ENCODE measurements at regions not wholly inside any gene's neighbourhood (a gene's known extent, or its start where the extent isn't known, plus 50 kb on each side); places are given as distances from the start of the nearest gene placed in this dataset.

GRCh38 chr10:120658943-120659885 lies 191.9 kb upstream of the WDR11 start:
- H4K91ac ChIP-seq (ENCODE audit: insufficient read length, low read depth, low read length), result no peak overlapping the region
- no CpG with 5 or more reads among the region's 4 CpGs for WGBS (ENCODE audit: extremely low coverage, insufficient read length, low lambda C conversion rate)
- no peak overlapping the region for H3K27ac ChIP-seq (ENCODE audit: insufficient read length, low read depth, low read length)
- no peak overlapping the region for H2AK5ac ChIP-seq (ENCODE audit: insufficient read length, low read length)
- no peak overlapping the region for H2BK20ac ChIP-seq (ENCODE audit: low read depth, low read length, poor library complexity, severe bottlenecking)
- H2AFZ ChIP-seq (ENCODE audit: low read length), result no peak overlapping the region
- H3K27ac Mint-ChIP-seq, result no peak overlapping the region
- H3K14ac ChIP-seq (ENCODE audit: insufficient read depth, low read length), result no peak overlapping the region
- H3K9me3 Mint-ChIP-seq, result no peaks in the 10 kb centered on the region
- H3K4me2 ChIP-seq (ENCODE audit: insufficient read depth, insufficient read length, low read length), result no peak overlapping the region
- H4K20me1 ChIP-seq (ENCODE audit: control insufficient read depth, insufficient read depth, insufficient read length), result no peaks in the 10 kb centered on the region
- H3K9me3 ChIP-seq (ENCODE audit: control insufficient read depth, low read depth, low read length), result no peaks in the 10 kb centered on the region
- H3K23ac ChIP-seq (ENCODE audit: insufficient read length, low read depth, low read length), result no peak overlapping the region
- H3K36me3 Mint-ChIP-seq (ENCODE audit: insufficient read depth in 1 of 3, low read depth in 3 of 3), result no peaks in the 10 kb centered on the region
- no peak overlapping the region for H2BK120ac ChIP-seq (ENCODE audit: low read depth, low read length, poor library complexity, severe bottlenecking)
- H3K27me3 ChIP-seq (ENCODE audit: insufficient read depth, low read length), result no peaks in the 10 kb centered on the region
- H2BK5ac ChIP-seq (ENCODE audit: insufficient read length, low read length), result no peak overlapping the region
- H3K56ac ChIP-seq (ENCODE audit: insufficient read length, low read depth, low read length), result no peak overlapping the region
- H3K18ac ChIP-seq (ENCODE audit: insufficient read length, low read depth, low read length), result no peak overlapping the region
- H3K23me2 ChIP-seq (ENCODE audit: insufficient read length, low read depth, low read length, poor library complexity, severe bottlenecking), result no peaks in the 10 kb centered on the region
- no peaks in the 10 kb centered on the region for H3K79me1 ChIP-seq (ENCODE audit: insufficient read depth, low read depth, low read length, poor library complexity, severe bottlenecking)
- H3K4me1 Mint-ChIP-seq, result no peaks in the 10 kb centered on the region
- H3K4me1 ChIP-seq (ENCODE audit: insufficient read depth, low read length), result no peaks in the 10 kb centered on the region
- H3K4ac ChIP-seq (ENCODE audit: low read depth, low read length), result no peak overlapping the region
- no peaks in the 10 kb centered on the region for H3K27me3 Mint-ChIP-seq (ENCODE audit: low read depth)
- no peak overlapping the region for H2BK15ac ChIP-seq (ENCODE audit: low read depth, low read length)
- no peak overlapping the region for H3T11ph ChIP-seq (ENCODE audit: low read length)
- TF ChIP-seq, protein P1, sequence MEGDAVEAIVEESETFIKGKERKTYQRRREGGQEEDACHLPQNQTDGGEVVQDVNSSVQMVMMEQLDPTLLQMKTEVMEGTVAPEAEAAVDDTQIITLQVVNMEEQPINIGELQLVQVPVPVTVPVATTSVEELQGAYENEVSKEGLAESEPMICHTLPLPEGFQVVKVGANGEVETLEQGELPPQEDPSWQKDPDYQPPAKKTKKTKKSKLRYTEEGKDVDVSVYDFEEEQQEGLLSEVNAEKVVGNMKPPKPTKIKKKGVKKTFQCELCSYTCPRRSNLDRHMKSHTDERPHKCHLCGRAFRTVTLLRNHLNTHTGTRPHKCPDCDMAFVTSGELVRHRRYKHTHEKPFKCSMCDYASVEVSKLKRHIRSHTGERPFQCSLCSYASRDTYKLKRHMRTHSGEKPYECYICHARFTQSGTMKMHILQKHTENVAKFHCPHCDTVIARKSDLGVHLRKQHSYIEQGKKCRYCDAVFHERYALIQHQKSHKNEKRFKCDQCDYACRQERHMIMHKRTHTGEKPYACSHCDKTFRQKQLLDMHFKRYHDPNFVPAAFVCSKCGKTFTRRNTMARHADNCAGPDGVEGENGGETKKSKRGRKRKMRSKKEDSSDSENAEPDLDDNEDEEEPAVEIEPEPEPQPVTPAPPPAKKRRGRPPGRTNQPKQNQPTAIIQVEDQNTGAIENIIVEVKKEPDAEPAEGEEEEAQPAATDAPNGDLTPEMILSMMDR (conservative IDR thresholded peaks at IDR 0.05), result no peak
- H3K79me2 ChIP-seq (ENCODE audit: insufficient read depth, low read length), result no peaks in the 10 kb centered on the region
- no peak overlapping the region for H3K9ac ChIP-seq (ENCODE audit: extremely low read depth, insufficient read length, low read length)
- no peak for DNase-seq
- H4K5ac ChIP-seq (ENCODE audit: insufficient read length, low read depth, low read length), result no peak overlapping the region
- no peak overlapping the region for H4K8ac ChIP-seq (replicated peaks; ENCODE audit: insufficient read length, low read depth, low read length)
- H2BK12ac ChIP-seq (ENCODE audit: insufficient read length, low read depth, low read length), result no peak overlapping the region
- H3K4me3 Mint-ChIP-seq, result no peak overlapping the region

Data from H9 (cell line).